Liver (tissue), 8 donors: ENCODE measurements at regions not wholly inside any gene's neighbourhood (a gene's known extent, or its start where the extent isn't known, plus 50 kb on each side); places are given as distances from the start of the nearest gene placed in this dataset.

Experiments used
- DNase-seq: peaks from one replicate; pipeline ENCODE4 v3.0.0-alpha.2; 2017; ENCODE audit warnings: low spot score
- H3K27ac ChIP-seq, 2 donors: one replicate each; pipeline ENCODE4 v1.7.0; 2013; ENCODE audit warnings: inconsistent platforms in 2 of 2, low read length in 2 of 2, control low read depth in 1 of 2, low read depth in 1 of 2, mild to moderate bottlenecking in 1 of 2
- H3K27me3 ChIP-seq, 4 donors: one replicate each; pipeline versions ENCODE4 v1.6.1 to v1.7.0; 2013; ENCODE audit warnings: low read length in 3 of 4, inconsistent platforms in 1 of 4, mild to moderate bottlenecking in 1 of 4, moderate library complexity in 1 of 4; ENCODE audit not compliant: control insufficient read depth in 4 of 4, insufficient read depth in 4 of 4
- H3K36me3 ChIP-seq, 4 donors: one replicate each; pipeline versions ENCODE4 v1.6.1 to v1.7.0; 2013; ENCODE audit warnings: low read length in 3 of 4, mild to moderate bottlenecking in 3 of 4, low read depth in 1 of 4, moderate library complexity in 1 of 4; ENCODE audit not compliant: control insufficient read depth in 4 of 4, insufficient read depth in 3 of 4
- H3K4me1 ChIP-seq, 4 donors: one replicate each; pipeline versions ENCODE4 v1.6.1 to v1.7.0; 2013; ENCODE audit warnings: low read length in 3 of 4, mild to moderate bottlenecking in 3 of 4, moderate library complexity in 1 of 4; ENCODE audit not compliant: control insufficient read depth in 4 of 4, insufficient read depth in 4 of 4
- H3K4me3 ChIP-seq, 3 donors: one replicate each; pipeline versions ENCODE4 v1.6.1 to v1.7.0; 2013; ENCODE audit warnings: low read length in 3 of 3, control low read depth in 1 of 3, low read depth in 1 of 3, mild to moderate bottlenecking in 1 of 3
- H3K9ac ChIP-seq, 2 donors: one replicate each; pipeline ENCODE4 v1.7.0; 2013; ENCODE audit warnings: low read length in 2 of 2, mild to moderate bottlenecking in 2 of 2, moderate library complexity in 2 of 2, control low read depth in 1 of 2, low read depth in 1 of 2
- H3K9me3 ChIP-seq, 4 donors: one replicate each; pipeline versions ENCODE4 v1.6.1 to v1.7.0; 2013; ENCODE audit warnings: low read length in 3 of 4; ENCODE audit not compliant: control insufficient read depth in 4 of 4
- FOXA2 ChIP-seq: IDR thresholded peaks from 2 replicates; pipeline ENCODE4 v1.6.1; 2016; ENCODE audit warnings: antibody characterized with exemption
- GABPA ChIP-seq, 2 donors: IDR thresholded peaks in 1 of 2; conservative IDR thresholded peaks in 1 of 2; 2 replicates each; pipeline ENCODE4 v1.6.1; 2016; ENCODE audit warnings: antibody characterized with exemption in 2 of 2, mild to moderate bottlenecking in 1 of 2, moderate library complexity in 1 of 2
- HNF4A ChIP-seq, 2 donors: conservative IDR thresholded peaks; 2 replicates each; pipeline ENCODE4 v1.6.1; 2016; ENCODE audit warnings: antibody characterized with exemption in 2 of 2, mild to moderate bottlenecking in 2 of 2
- HNF4G ChIP-seq: IDR thresholded peaks from 2 replicates; pipeline ENCODE4 v1.6.1; 2016; ENCODE audit warnings: antibody characterized with exemption
- JUND ChIP-seq, 2 donors: IDR thresholded peaks; 2 replicates each; pipeline ENCODE4 v1.6.1; 2016; ENCODE audit warnings: antibody characterized with exemption in 2 of 2
- NR2F2 ChIP-seq: IDR thresholded peaks from 2 replicates; pipeline ENCODE4 v1.6.1; 2016; ENCODE audit warnings: antibody characterized with exemption
- RAD21 ChIP-seq, 2 donors: IDR thresholded peaks; 2 replicates each; pipeline ENCODE4 v1.6.1; 2016; ENCODE audit warnings: antibody characterized with exemption in 2 of 2, mild to moderate bottlenecking in 2 of 2
- SP1 ChIP-seq: IDR thresholded peaks from 2 replicates; pipeline ENCODE4 v1.6.1; 2018; ENCODE audit warnings: antibody characterized with exemption, mild to moderate bottlenecking
- TAF1 ChIP-seq: conservative IDR thresholded peaks from 2 replicates; pipeline ENCODE4 v1.6.1; 2016; ENCODE audit warnings: antibody characterized with exemption, mild to moderate bottlenecking
- YY1 ChIP-seq: IDR thresholded peaks from 2 replicates; pipeline ENCODE4 v1.6.1; 2016; ENCODE audit warnings: antibody characterized with exemption, mild to moderate bottlenecking
- WGBS: extraction: QIAGEN DNeasy Blood & Tissue Kit; methylation state at CpG from one replicate; pipeline ENCODE4 v1.1.7; 2013; 5-methylcytosine and 5-hydroxymethylcytosine counted together
- TF ChIP-seq, protein P1 (sequence below): IDR thresholded peaks from 2 replicates; pipeline ENCODE4 v1.6.1; 2016; ENCODE audit warnings: antibody characterized with exemption
- TF ChIP-seq, protein P2 (sequence below): IDR thresholded peaks from 2 replicates; pipeline ENCODE4 v1.6.1; 2016; ENCODE audit warnings: antibody characterized with exemption
- TF ChIP-seq, protein P3 (sequence below): IDR thresholded peaks from 2 replicates; pipeline ENCODE4 v1.6.1; 2016; ENCODE audit warnings: antibody characterized with exemption, mild to moderate bottlenecking
- TF ChIP-seq, protein P4 (sequence below): fragments of 150-350 bp; IDR thresholded peaks from 2 replicates; pipeline ENCODE4 v1.5.1; 2017; ENCODE audit warnings: improper control_type of control experiment, low read depth, low read length; ENCODE audit not compliant: missing input control
- donor health status: healthy.
- donor health status: healthy.
- donor health status: healthy.
- donor health status: healthy.
- donor health status: healthy.

DNA sequence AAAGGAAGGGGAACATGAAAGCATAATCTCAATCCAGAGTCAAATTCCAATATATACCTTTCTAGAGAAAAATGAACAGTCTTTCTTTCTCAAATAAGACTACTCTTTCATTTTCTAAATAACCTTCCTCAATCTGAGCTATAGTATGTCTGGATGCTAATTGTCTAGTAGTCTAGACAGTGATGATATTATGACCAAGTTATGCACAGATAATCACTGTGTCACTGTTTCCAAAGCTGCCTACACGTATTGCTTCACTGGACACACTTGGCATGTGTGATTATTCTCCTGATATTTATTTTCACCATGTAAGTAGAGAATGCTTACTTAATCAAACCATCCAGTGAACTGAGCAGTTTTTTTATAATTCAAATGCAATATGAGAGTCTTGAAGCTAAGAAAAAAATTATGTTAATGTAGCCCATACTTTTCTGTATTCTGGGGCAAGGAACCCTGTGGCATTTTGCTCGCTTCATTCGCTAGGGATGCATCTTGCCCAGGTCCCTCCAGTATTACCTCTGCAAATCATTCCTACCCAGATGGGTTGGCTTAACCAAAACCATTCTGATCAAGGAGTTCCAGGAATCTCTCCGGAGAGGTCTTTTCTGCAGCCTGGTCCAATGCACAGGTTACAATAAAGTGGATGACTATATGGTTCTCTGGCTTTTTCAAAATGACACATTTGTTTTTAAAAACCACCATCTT lies 303.1 kb upstream of the RUNX1 start:
- 81% methylated on average over 4 of the region's 4 CpGs for WGBS
- Histone ChIP-seq H3K36me3 (no peaks in the 10 kb centered on the region), H3K27me3 (peaks cover 0 to 9% (median 4%) of the 10 kb centered on the region in 4 donors), H3K9me3 (no peaks in the 10 kb centered on the region), H3K9ac (no peak overlapping the region), H3K4me3 (no peak overlapping the region), H3K27ac (no peak overlapping the region), H3K4me1 (no peaks in the 10 kb centered on the region)
- TF ChIP-seq FOXA2, result no peak
- TF ChIP-seq HNF4A (conservative IDR thresholded peaks at IDR 0.05), result no peak
- TF ChIP-seq, protein P1, sequence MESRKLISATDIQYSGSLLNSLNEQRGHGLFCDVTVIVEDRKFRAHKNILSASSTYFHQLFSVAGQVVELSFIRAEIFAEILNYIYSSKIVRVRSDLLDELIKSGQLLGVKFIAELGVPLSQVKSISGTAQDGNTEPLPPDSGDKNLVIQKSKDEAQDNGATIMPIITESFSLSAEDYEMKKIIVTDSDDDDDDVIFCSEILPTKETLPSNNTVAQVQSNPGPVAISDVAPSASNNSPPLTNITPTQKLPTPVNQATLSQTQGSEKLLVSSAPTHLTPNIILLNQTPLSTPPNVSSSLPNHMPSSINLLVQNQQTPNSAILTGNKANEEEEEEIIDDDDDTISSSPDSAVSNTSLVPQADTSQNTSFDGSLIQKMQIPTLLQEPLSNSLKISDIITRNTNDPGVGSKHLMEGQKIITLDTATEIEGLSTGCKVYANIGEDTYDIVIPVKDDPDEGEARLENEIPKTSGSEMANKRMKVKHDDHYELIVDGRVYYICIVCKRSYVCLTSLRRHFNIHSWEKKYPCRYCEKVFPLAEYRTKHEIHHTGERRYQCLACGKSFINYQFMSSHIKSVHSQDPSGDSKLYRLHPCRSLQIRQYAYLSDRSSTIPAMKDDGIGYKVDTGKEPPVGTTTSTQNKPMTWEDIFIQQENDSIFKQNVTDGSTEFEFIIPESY, result no peak
- TF ChIP-seq GABPA (IDR thresholded peaks at IDR 0.05 in 1 of 2, conservative IDR thresholded peaks at IDR 0.05 in 1 of 2), result no peak
- TF ChIP-seq TAF1, result no peak
- TF ChIP-seq RAD21 (IDR thresholded peaks at IDR 0.05), result no peak
- TF ChIP-seq, protein P2, sequence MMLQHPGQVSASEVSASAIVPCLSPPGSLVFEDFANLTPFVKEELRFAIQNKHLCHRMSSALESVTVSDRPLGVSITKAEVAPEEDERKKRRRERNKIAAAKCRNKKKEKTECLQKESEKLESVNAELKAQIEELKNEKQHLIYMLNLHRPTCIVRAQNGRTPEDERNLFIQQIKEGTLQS, result no peak
- TF ChIP-seq HNF4G, result no peak
- TF ChIP-seq SP1, result no peak
- no peak for TF ChIP-seq YY1
- TF ChIP-seq, protein P3, sequence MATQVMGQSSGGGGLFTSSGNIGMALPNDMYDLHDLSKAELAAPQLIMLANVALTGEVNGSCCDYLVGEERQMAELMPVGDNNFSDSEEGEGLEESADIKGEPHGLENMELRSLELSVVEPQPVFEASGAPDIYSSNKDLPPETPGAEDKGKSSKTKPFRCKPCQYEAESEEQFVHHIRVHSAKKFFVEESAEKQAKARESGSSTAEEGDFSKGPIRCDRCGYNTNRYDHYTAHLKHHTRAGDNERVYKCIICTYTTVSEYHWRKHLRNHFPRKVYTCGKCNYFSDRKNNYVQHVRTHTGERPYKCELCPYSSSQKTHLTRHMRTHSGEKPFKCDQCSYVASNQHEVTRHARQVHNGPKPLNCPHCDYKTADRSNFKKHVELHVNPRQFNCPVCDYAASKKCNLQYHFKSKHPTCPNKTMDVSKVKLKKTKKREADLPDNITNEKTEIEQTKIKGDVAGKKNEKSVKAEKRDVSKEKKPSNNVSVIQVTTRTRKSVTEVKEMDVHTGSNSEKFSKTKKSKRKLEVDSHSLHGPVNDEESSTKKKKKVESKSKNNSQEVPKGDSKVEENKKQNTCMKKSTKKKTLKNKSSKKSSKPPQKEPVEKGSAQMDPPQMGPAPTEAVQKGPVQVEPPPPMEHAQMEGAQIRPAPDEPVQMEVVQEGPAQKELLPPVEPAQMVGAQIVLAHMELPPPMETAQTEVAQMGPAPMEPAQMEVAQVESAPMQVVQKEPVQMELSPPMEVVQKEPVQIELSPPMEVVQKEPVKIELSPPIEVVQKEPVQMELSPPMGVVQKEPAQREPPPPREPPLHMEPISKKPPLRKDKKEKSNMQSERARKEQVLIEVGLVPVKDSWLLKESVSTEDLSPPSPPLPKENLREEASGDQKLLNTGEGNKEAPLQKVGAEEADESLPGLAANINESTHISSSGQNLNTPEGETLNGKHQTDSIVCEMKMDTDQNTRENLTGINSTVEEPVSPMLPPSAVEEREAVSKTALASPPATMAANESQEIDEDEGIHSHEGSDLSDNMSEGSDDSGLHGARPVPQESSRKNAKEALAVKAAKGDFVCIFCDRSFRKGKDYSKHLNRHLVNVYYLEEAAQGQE, result no peak
- TF ChIP-seq, protein P4, sequence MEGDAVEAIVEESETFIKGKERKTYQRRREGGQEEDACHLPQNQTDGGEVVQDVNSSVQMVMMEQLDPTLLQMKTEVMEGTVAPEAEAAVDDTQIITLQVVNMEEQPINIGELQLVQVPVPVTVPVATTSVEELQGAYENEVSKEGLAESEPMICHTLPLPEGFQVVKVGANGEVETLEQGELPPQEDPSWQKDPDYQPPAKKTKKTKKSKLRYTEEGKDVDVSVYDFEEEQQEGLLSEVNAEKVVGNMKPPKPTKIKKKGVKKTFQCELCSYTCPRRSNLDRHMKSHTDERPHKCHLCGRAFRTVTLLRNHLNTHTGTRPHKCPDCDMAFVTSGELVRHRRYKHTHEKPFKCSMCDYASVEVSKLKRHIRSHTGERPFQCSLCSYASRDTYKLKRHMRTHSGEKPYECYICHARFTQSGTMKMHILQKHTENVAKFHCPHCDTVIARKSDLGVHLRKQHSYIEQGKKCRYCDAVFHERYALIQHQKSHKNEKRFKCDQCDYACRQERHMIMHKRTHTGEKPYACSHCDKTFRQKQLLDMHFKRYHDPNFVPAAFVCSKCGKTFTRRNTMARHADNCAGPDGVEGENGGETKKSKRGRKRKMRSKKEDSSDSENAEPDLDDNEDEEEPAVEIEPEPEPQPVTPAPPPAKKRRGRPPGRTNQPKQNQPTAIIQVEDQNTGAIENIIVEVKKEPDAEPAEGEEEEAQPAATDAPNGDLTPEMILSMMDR, result no peak
- TF ChIP-seq JUND (IDR thresholded peaks at IDR 0.05), result no peak
- no peak for DNase-seq

DNA sequence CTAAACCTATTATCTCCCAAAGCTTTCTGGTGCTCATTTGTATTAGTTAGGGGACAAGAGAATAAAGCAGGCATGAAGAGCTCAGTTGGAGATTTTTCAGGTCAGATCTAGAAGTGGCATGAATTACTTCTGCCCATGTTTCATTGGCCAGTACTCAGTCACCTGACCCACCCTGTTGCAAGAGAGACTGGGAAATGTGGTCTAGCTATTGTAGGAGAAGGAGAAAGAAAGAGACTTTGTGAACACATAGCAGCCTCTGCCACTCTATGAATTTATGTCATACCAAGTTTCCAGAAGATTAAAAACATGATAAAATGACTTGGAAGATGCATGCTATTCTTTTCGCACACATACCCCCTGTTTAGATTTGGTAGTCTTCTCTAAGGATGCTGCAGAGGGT lies 302.3 kb upstream of the RUNX1 start:
- H3K27ac ChIP-seq, result no peak overlapping the region
- H3K36me3 ChIP-seq, result no peaks in the 10 kb centered on the region
- DNase-seq, result no peak
- H3K4me3 ChIP-seq, result no peak overlapping the region
- no peaks in the 10 kb centered on the region for H3K9me3 ChIP-seq
- H3K27me3 ChIP-seq, result peaks cover 0 to 10% (median 4%) of the 10 kb centered on the region in 4 donors
- H3K4me1 ChIP-seq, result no peaks in the 10 kb centered on the region
- no peak overlapping the region for H3K9ac ChIP-seq
- 97% methylated on average over 1 of the region's 1 CpG for WGBS
- TF ChIP-seq NR2F2, result no peak
- TF ChIP-seq, protein P2, result no peak
